K562 (cell line): ENCODE measurements at regions not wholly inside any gene's neighbourhood (a gene's known extent, or its start where the extent isn't known, plus 50 kb on each side); places are given as distances from the start of the nearest gene placed in this dataset.
A peak's percentile ranks its signal among the peaks of the same experiment; 100 is the strongest.

ENCODE experiments used
- ADNP ChIP-seq: fragments of 200-800 bp; sonication (Bioruptor generic); IDR thresholded peaks from 2 replicates; pipeline ENCODE4 v1.6.1; 2016; ENCODE audit warnings: missing genetic modification characterization, missing compliant biosample characterization
- ASH1L ChIP-seq: fragments of 450-650 bp; IDR thresholded peaks from 2 replicates; pipeline ENCODE4 v1.6.1; 2018; ENCODE audit warnings: borderline replicate concordance, mild to moderate bottlenecking, low read depth; ENCODE audit not compliant: partially characterized antibody
- HLTF ChIP-seq: fragments of 450-650 bp; IDR thresholded peaks from 2 replicates; pipeline ENCODE4 v1.6.1; 2016
- HMGN3 ChIP-seq: IDR thresholded peaks from 2 replicates; pipeline ENCODE4 v1.6.1; 2011; ENCODE audit warnings: borderline replicate concordance, low read depth, mild to moderate bottlenecking, mixed read lengths, low read length; ENCODE audit not compliant: insufficient read length; ENCODE audit errors: extremely low read depth
- MAFG ChIP-seq: fragments of 450-650 bp; conservative IDR thresholded peaks from 2 replicates; pipeline ENCODE4 v1.6.1; 2016; ENCODE audit warnings: missing genetic modification characterization, missing compliant biosample characterization
- MEIS2 ChIP-seq: fragments of 450-650 bp; IDR thresholded peaks from 2 replicates; pipeline ENCODE4 v1.6.1; 2014; ENCODE audit warnings: mild to moderate bottlenecking; ENCODE audit not compliant: partially characterized antibody
- POLR2G ChIP-seq: fragments of 200-400 bp; formaldehyde crosslinking; IDR thresholded peaks from 2 replicates; pipeline ENCODE4 v1.6.1; 2017; ENCODE audit warnings: low read depth, mild to moderate bottlenecking, antibody characterized with exemption, low read length, moderate library complexity
- PRDM10 ChIP-seq: fragments of 450-650 bp; IDR thresholded peaks from 2 replicates; pipeline ENCODE4 v1.6.1; 2018; ENCODE audit not compliant: partially characterized antibody
- RAD51 ChIP-seq: fragments of 450-650 bp; IDR thresholded peaks from 2 replicates; pipeline ENCODE4 v1.7.1; 2016; ENCODE audit warnings: low read depth, mild to moderate bottlenecking, borderline replicate concordance
- RNF2 ChIP-seq: sonication (generic); IDR thresholded peaks from 2 replicates; pipeline ENCODE4 v1.6.1; 2016
- TAL1 ChIP-seq: fragments of 450-650 bp; IDR thresholded peaks from 2 replicates; pipeline ENCODE4 v1.6.1; 2016; ENCODE audit warnings: mild to moderate bottlenecking
- TEAD4 ChIP-seq, 2 experiments: sonication (generic) in 1 of 2; formaldehyde crosslinking in 1 of 2; IDR thresholded peaks; 2 replicates each; pipeline versions ENCODE4 v1.6.1 to v1.8.0; 2012 to 2022; ENCODE audit warnings: borderline replicate concordance in 1 of 2, inconsistent platforms in 1 of 2, low read length in 1 of 2, mild to moderate bottlenecking in 1 of 2, missing genetic modification reagents in 1 of 2
- ZBTB34 ChIP-seq: fragments of 250-450 bp; sonication (Bioruptor Pico); IDR thresholded peaks from 2 replicates; pipeline ENCODE4 v1.8.0; 2021; ENCODE audit warnings: mild to moderate bottlenecking, moderate library complexity
- ZNF695 ChIP-seq: fragments of 450-650 bp; formaldehyde crosslinking; IDR thresholded peaks from 2 replicates; pipeline ENCODE4 v1.4.0; 2020; ENCODE audit warnings: mild to moderate bottlenecking, moderate library complexity
- TF ChIP-seq, protein P1 (sequence below): sonication (generic); formaldehyde crosslinking; IDR thresholded peaks from 2 replicates; pipeline ENCODE4 v1.8.0; 2022; ENCODE audit warnings: missing genetic modification reagents, mild to moderate bottlenecking, moderate library complexity, borderline replicate concordance
- TF ChIP-seq, protein P2 (sequence below): IDR thresholded peaks from 2 replicates; pipeline ENCODE4 v1.6.1; 2014; ENCODE audit warnings: antibody characterized with exemption
- TF ChIP-seq, protein P3 (sequence below): fragments of 450-650 bp; IDR thresholded peaks from 2 replicates; pipeline ENCODE4 v1.6.1; 2014; ENCODE audit warnings: low read depth, mild to moderate bottlenecking, moderate library complexity, borderline replicate concordance

DNA sequence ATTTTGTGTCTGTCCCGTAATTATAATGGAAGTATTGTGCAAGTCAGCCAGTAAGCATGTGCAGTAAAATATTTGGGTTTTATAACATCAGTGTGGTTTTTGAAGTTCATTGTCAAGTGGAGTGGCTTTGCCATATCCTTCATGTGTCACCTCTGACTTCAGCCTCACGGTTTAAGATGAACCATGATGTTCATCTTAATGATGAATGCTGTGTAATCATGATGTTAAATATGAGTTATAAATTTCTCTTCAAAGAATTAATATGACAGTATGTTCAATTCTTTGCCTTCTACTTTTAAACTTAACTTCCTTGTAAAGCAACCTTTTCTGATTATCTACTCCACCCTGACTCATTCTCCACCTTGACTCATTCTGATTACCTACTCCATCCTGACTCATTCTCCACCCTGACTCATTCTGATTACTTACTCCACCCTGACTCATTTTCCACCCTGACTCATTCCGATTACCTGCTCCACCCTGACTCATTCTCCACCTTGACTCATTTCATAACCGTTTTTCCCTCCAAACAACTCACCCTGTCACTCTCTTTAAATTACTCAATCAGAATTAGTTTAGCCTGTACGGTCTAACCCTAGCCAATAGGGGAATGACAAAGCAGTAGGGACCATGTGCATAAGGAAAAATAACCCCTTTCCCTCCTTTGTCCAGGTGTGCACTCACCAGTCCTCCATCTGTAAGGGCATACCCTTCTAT, 50.3 kb upstream of the ANKRD10 start (continued):
- TF ChIP-seq TEAD4 (IDR thresholded peaks at IDR 0.05; ENCODE audit: low read length), result peak; percentile 85
- no peak for TF ChIP-seq TEAD4 (CRISPR knock-in tag; IDR thresholded peaks at IDR 0.05; ENCODE audit: borderline replicate concordance)
- TF ChIP-seq RAD51, result 0 out of 2 replicates have a peak, but pooled peaks have one; percentile 24
- peak; percentile 65 for TF ChIP-seq ASH1L
- TF ChIP-seq PRDM10, result peak; percentile 47
- TF ChIP-seq, protein P1, sequence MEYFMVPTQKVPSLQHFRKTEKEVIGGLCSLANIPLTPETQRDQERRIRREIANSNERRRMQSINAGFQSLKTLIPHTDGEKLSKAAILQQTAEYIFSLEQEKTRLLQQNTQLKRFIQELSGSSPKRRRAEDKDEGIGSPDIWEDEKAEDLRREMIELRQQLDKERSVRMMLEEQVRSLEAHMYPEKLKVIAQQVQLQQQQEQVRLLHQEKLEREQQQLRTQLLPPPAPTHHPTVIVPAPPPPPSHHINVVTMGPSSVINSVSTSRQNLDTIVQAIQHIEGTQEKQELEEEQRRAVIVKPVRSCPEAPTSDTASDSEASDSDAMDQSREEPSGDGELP (CRISPR knock-in tag), result peak; percentile 21; the same call in 1 of the 2 replicates
- TF ChIP-seq ZBTB34, result no peak
- TF ChIP-seq, protein P2, sequence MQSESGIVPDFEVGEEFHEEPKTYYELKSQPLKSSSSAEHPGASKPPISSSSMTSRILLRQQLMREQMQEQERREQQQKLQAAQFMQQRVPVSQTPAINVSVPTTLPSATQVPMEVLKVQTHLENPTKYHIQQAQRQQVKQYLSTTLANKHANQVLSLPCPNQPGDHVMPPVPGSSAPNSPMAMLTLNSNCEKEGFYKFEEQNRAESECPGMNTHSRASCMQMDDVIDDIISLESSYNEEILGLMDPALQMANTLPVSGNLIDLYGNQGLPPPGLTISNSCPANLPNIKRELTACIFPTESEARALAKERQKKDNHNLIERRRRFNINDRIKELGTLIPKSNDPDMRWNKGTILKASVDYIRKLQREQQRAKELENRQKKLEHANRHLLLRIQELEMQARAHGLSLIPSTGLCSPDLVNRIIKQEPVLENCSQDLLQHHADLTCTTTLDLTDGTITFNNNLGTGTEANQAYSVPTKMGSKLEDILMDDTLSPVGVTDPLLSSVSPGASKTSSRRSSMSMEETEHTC, result peak; percentile 40; the same call in 1 of the 2 replicates
- TF ChIP-seq MEIS2, result peak; percentile 50
- TF ChIP-seq RNF2, result peak; percentile 81; the same call in 1 of the 2 replicates
- TF ChIP-seq MAFG (tag), result peak; percentile 92
- TF ChIP-seq POLR2G, result no peak
- TF ChIP-seq HMGN3, result peak; percentile 33
- TF ChIP-seq ADNP, result no peak
- TF ChIP-seq, protein P3, sequence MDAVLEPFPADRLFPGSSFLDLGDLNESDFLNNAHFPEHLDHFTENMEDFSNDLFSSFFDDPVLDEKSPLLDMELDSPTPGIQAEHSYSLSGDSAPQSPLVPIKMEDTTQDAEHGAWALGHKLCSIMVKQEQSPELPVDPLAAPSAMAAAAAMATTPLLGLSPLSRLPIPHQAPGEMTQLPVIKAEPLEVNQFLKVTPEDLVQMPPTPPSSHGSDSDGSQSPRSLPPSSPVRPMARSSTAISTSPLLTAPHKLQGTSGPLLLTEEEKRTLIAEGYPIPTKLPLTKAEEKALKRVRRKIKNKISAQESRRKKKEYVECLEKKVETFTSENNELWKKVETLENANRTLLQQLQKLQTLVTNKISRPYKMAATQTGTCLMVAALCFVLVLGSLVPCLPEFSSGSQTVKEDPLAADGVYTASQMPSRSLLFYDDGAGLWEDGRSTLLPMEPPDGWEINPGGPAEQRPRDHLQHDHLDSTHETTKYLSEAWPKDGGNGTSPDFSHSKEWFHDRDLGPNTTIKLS, result peak; percentile 35; the same call in 1 of the 2 replicates
- TF ChIP-seq TAL1, result peak; percentile 89
- peak; percentile 63; the same call in 1 of the 2 replicates for TF ChIP-seq HLTF
- TF ChIP-seq ZNF695, result no peak
